H54 (cell line): ENCODE measurements at regions not wholly inside any gene's neighbourhood (a gene's known extent, or its start where the extent isn't known, plus 50 kb on each side); places are given as distances from the start of the nearest gene placed in this dataset.
A peak's percentile ranks its signal among the peaks of the same experiment; 100 is the strongest.

Experiments
- DNase-seq: peaks from one replicate; pipeline ENCODE4 v3.0.0; 2011; ENCODE audit warnings: low spot score, mixed read lengths; ENCODE audit not compliant: insufficient read length
- FAIRE-seq: peaks from 3 replicates; lab custom pipeline; 2011; peaks lifted over from hg19 to GRCh38; lab: Jason Lieb, UNC
- POLR2A ChIP-seq: IDR thresholded peaks from 2 replicates; pipeline ENCODE4 v1.6.1; 2011; ENCODE audit warnings: low read depth, mild to moderate bottlenecking, low read length

DNA sequence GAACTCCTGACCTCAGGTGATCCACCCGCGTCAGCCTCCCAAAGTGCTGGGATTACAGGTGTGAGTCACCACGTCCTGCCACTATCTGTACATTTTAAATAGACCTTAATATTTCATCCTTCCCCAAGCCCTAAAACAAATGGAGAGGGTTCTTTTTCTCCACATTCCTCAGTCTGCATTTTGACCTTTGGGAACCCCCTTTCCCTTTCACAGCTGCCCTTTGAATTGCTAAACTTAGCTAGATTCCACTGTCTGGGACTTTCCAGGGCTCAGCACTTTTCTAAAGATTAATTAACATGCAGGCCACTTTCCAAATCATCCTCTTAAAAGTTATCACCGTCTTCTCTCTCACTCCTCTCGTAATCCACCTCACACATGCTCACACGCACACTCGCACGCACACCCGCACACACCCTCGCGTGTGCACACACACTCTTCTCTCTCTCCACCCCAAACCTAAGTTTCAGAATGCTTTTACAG is 124.2 kb downstream of the TMCO5A start:
- DNase-seq: no peak
- FAIRE-seq: no peak
- TF ChIP-seq POLR2A: no peak

- no peak for FAIRE-seq
- TF ChIP-seq POLR2A: no peak
- no peak for DNase-seq
These were observed 125.2 kb downstream of the TMCO5A start for GRCh38 chr15:38059665-38060064.

DNA sequence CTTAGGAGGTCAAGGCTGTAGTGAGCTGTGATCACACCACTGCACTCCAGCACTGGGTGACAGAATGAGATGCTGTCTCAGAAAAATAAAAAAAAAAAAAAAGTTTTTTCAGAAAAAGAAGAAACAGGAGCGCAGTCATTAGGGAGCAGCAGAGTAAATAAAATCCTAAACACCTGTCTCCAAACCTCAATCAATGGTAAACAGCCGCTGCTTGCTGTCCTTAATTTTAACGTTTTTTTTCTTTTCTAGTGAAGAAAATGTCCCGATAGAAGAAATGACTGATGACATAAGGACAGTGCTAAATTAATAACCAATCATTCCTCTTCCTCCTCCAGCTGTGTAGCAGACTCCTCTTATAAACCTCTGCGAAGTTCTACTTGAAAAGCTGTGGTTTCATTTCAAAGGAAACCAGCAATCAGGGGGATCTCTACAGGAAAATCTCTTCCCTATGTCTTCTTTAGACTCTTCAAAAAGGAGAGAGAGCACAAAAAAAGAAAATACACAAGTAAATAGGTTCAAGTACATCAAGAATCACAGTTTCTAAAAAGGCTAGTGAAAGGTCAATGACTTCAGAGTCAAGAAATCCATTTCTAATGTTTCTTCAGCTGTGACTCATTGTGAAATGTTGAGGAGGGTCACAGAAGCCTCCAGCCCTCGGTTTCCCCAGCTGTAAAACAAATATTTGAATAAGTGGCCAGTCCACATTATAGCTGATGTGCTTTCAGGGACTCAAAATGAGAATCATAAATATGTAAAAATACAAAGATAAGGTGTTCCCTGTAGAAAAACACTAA is 127.6 kb downstream of the TMCO5A start:
- DNase-seq (no peak), FAIRE-seq (no peak)

GRCh38 chr15:38062696-38063095 is 128.3 kb downstream of the TMCO5A start:
- no peak for TF ChIP-seq POLR2A
- no peak for FAIRE-seq
- DNase-seq: no peak

More for the DNA sequence above, 127.6 kb downstream of the TMCO5A start:
- no peak for TF ChIP-seq POLR2A

GRCh38 chr15:38065721-38066345 is 131.4 kb downstream of the TMCO5A start:
- DNase-seq (no peak), FAIRE-seq (no peak)
- no peak for TF ChIP-seq POLR2A

DNA sequence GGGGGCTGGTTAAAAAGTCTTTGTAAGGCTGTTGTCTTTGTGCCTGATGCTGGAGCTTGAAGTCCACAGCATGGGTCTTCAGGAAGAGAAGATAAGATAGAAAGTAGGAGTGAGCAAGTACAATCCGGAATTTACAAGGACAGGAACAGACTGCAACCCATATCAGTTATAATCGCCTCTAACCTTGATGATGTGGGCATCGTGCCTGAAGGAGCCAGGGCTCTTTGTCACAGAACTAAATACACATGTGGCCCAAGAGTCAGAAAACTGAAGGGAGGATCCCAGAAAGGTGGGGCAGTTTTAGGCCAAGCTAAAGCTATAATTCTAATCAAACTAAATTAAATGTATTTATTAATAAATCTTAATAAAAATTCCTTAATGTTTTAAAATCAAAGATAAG is 132.2 kb downstream of the TMCO5A start:
- no peak for TF ChIP-seq POLR2A
- FAIRE-seq (no peak), DNase-seq (no peak)

GRCh38 chr15:38068626-38069391 is 134.4 kb downstream of the TMCO5A start:
- no peak for TF ChIP-seq POLR2A
- FAIRE-seq: peak; percentile 78
- DNase-seq: peak; percentile 41

DNA sequence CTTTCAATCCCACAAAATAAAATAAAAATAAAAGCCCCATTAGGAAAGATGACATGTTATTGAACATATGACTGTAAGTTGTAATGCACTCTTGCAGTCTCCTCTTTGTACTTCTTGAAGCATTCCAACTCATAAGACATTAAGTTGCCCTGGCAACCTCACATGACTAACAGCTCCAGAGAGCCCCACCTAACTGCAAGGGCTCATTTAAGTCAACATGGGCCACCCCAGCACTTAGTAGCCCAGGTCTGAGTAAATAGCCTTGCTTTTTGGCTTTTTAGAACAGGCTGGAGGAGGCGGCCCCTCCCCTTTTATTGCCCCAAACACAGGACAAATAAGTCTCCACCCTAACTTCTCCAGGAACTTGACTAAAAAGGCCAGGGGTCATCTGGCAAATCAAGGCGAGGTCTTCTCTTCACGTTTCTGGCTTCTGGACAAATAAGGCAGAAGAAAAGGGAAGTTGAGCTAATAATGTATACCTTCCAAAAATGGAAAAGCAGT is 135.1 kb downstream of the TMCO5A start:
- DNase-seq (peak; percentile 40), FAIRE-seq (no peak)
- no peak for TF ChIP-seq POLR2A

DNA sequence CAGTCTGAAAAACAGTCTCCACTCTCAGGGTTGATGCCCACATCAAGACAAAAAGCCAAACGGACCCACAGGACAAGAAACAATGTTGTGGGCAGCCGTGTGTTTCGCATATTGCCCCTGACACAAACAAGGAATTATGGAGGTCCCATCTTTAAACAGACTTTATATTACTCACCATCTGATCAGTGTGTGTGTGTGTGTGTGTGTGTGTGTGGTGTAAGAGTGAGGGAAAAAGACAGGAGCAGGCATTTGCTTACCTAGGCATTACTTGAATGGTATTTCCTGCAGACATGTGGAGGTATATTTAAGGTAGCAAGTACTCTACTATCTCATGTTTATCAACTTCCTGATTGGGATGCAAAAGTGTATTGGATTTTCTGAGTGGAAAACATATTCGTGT is 136.3 kb downstream of the TMCO5A start:
- FAIRE-seq: no peak
- TF ChIP-seq POLR2A: no peak
- no peak for DNase-seq

DNA sequence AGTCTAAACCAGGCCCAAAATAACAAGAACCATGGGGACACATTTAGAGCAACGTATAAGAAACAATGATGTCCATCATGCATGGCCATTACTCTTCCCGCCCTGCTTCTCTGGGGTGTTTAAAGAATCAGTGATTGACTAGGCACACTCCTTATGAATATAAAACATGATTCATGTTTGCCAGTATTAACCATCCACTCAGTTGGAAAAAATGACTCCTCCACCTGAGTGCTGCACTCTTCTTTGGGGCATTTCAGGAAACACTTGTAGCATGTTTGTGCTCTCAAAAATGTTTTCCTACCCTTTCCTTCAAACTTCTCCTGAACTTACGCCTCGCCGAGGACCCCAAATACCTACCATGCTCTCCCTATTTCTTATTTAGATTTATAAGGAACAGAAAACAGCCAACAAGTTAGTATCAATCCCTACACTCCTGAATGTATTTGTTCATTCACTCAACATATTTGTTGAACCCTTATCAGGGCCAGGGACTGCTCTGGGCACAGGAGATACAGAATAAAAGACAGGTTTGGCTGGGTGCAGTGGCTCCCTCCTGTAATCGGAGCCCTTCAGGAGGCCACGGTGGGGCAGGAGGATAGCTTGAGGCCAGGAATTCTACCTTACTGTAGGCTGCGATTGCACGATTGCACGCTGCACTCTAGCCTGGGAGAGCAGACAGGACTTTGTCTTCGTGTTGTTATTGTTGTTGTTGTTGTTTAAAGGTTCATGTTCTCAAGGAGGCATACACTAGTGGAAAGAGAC is 137.0 kb downstream of the TMCO5A start:
- no peak for DNase-seq
- no peak for TF ChIP-seq POLR2A
- FAIRE-seq: no peak

GRCh38 chr15:38072007-38072347 is 137.5 kb downstream of the TMCO5A start:
- no peak for FAIRE-seq

GRCh38 chr15:38072348-38073177 is 138.1 kb downstream of the TMCO5A start:
- TF ChIP-seq POLR2A: no peak; the same call in 1 of the 2 replicates
- FAIRE-seq (no peak), DNase-seq (peak; percentile 40)

More at GRCh38 chr15:38072007-38072347, 137.5 kb downstream of the TMCO5A start:
- TF ChIP-seq POLR2A: no peak
- no peak for DNase-seq
